ENCODE measurements at regions not wholly inside any gene's neighbourhood (a gene's known extent, or its start where the extent isn't known, plus 50 kb on each side); places are given as distances from the start of the nearest gene placed in this dataset.

- TF ChIP-seq, protein P1, sequence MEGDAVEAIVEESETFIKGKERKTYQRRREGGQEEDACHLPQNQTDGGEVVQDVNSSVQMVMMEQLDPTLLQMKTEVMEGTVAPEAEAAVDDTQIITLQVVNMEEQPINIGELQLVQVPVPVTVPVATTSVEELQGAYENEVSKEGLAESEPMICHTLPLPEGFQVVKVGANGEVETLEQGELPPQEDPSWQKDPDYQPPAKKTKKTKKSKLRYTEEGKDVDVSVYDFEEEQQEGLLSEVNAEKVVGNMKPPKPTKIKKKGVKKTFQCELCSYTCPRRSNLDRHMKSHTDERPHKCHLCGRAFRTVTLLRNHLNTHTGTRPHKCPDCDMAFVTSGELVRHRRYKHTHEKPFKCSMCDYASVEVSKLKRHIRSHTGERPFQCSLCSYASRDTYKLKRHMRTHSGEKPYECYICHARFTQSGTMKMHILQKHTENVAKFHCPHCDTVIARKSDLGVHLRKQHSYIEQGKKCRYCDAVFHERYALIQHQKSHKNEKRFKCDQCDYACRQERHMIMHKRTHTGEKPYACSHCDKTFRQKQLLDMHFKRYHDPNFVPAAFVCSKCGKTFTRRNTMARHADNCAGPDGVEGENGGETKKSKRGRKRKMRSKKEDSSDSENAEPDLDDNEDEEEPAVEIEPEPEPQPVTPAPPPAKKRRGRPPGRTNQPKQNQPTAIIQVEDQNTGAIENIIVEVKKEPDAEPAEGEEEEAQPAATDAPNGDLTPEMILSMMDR (IDR thresholded peaks at IDR 0.05), result no peak
- TF ChIP-seq SIN3A (IDR thresholded peaks at IDR 0.05; ENCODE audit: borderline replicate concordance, insufficient read depth, low read depth, low read length), result no peak
- no peak for TF ChIP-seq TCF7L2 (IDR thresholded peaks at IDR 0.05; ENCODE audit: low read depth, low read length)
These were observed 99.9 kb upstream of the IKZF1 start for GRCh38 chr7:50204581-50204980.
